ENCODE measurements at regions not wholly inside any gene's neighbourhood (a gene's known extent, or its start where the extent isn't known, plus 50 kb on each side); places are given as distances from the start of the nearest gene placed in this dataset.
"Not testable (repeated sequence)": the region's sequence is repeated elsewhere in the genome, so short reads cannot be mapped to it uniquely, and the experiment has no call there.

GRCh38 chr2:183866666-183867065, 731.7 kb upstream of the ZNF804A start:
- DNase-seq (ENCODE audit: extremely low spot score, insufficient read length, low read depth) (no peak), FAIRE-seq (no peak)

DNA sequence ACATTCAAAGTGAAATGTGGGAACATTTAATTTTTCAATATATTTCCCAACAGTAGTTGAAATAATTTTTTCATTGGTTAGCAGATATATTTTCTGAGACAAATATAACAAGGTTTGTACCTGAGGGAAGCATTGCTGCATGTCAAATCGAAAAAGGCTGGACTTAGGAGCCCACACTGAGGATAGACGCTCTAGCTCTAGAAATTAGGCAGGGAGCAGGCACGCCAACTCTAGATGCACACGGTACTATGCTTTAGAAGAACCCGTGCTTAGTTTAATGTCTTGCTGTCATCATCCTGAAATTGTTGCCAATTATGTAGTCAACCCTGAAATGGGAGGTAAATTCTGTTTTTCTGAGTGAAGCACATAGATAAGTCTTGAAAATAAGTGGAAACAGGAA, 731.1 kb upstream of the ZNF804A start:
- DNase-seq (ENCODE audit: extremely low spot score, insufficient read length, low read depth) (no peak), FAIRE-seq (no peak)

- DNase-seq (ENCODE audit: extremely low spot score, insufficient read length, low read depth) (no peak), FAIRE-seq (peak; percentile 29)
Measured at GRCh38 chr2:183868153-183868552, 730.2 kb upstream of the ZNF804A start.

DNA sequence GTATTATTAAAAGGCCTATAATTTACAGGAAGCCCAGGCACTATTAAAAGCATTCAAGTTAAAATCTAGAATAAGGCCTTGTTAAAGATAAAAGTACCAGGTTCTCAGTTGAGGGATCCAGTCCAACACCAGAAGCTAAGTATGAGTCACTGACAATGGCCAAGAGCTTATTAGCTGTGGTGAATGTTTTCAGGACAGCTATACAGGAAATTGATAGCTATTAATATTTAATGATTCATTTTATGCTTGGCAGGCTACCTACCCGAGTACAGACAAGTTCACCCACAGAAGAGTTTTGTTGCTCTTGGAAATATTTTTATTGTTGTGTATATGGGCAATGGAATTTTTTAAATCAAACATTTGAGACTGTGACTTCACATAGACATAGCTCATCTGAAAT, 729.6 kb upstream of the ZNF804A start:
- no peak for DNase-seq (ENCODE audit: extremely low spot score, insufficient read length, low read depth)
- no peak for FAIRE-seq

DNA sequence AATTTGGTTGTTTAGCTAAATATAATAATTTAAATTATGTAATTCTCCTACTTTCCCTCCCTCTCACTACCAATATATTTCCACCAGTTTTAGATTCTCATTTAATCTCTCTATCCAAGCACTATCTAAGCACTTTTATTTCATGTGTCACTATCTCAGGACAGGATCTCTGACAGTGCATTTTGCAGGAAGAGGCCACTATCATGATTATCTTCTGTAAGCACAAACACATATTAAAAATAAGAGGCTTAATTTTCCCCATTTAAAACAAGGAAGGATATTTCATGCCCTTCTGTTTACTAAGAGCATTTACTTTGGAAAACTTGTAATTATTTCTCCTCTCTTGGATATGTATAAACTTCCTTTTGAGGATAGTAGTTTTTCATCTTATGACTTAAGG, 726.2 kb upstream of the ZNF804A start:
- DNase-seq (ENCODE audit: extremely low spot score, insufficient read length, low read depth): no peak
- no peak for FAIRE-seq

- DNase-seq (ENCODE audit: extremely low spot score, insufficient read length, low read depth) (no peak), FAIRE-seq (no peak)
Measured at GRCh38 chr2:183881978-183882377, 716.4 kb upstream of the ZNF804A start.

GRCh38 chr2:183892315-183892941, 705.9 kb upstream of the ZNF804A start:
- no peak for FAIRE-seq
- DNase-seq (ENCODE audit: extremely low spot score, insufficient read length, low read depth): no peak

GRCh38 chr2:183898641-183899040, 699.7 kb upstream of the ZNF804A start:
- no peak for DNase-seq (ENCODE audit: extremely low spot score, insufficient read length, low read depth)
- no peak for FAIRE-seq

DNA sequence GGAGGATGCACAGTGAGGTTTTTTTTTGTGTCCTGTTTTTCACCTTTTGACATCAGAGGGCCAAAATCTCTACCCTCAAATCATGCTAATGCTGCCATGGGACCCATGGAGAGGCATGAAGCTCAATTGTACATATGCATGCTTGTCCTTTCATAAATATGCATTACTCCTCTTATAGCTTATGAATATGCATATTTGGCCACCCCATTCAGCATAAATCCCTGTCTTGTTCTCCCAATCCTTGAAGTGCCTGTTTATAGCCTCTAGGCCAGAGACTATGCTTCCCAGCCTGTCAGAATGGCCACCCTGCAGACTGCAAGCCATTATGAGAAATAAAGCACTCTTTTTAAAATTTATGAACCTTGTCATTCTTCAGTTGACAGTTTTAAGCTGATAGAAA, 696.4 kb upstream of the ZNF804A start:
- DNase-seq (ENCODE audit: extremely low spot score, insufficient read length, low read depth) (no peak), FAIRE-seq (no peak)

GRCh38 chr2:183903026-183903425, 695.3 kb upstream of the ZNF804A start:
- FAIRE-seq (no peak), DNase-seq (ENCODE audit: extremely low spot score, insufficient read length, low read depth) (no peak)

DNA sequence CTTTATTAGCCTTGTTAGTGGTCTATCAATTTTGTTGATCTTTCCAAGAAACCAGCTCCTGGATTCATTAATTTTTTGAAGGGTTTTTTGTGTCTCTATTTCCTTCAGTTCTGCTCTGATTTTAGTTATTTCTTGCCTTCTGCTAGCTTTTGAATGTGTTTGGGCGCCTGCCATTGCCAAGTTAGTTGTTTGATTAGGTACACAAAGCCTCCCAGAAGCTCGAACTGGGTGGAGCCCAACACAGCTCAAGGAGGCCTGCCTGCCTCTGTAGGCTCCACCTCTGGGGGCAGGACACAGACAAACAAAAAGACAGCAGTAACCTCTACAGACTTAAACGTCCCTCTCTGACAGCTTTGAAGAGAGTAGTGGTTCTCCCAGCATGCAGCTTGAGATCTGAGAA, 682.3 kb upstream of the ZNF804A start:
- not testable (repeated sequence) for DNase-seq (ENCODE audit: extremely low spot score, insufficient read length, low read depth); FAIRE-seq

- FAIRE-seq (no peak), DNase-seq (ENCODE audit: extremely low spot score, insufficient read length, low read depth) (no peak)
Measured at GRCh38 chr2:183919167-183919566, 679.2 kb upstream of the ZNF804A start.

GRCh38 chr2:183919926-183920325, 678.4 kb upstream of the ZNF804A start:
- no peak for DNase-seq (ENCODE audit: extremely low spot score, insufficient read length, low read depth)
- no peak for FAIRE-seq

- no peak for DNase-seq (ENCODE audit: extremely low spot score, insufficient read length, low read depth)
- no peak for FAIRE-seq
Measured at GRCh38 chr2:183925281-183925680, 673.0 kb upstream of the ZNF804A start.

DNA sequence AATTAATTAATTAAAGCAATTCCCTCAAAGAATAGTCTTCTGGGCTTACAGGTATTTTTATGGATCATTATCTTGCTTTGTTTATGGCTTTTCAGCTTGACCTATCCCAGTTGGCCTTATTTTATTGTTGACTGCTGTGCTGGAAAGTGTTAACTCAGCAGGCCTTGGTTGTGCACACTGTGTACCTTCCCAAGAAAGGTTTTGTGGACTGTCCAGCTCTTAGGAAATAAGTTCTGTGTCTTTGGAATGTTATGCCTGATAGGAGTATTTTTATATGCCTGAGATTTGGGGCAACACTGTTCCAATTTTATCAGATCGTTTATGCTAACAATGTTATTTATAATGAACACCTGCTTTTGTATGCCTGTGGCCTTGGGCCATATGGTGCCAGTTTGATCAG, 671.9 kb upstream of the ZNF804A start:
- DNase-seq (ENCODE audit: extremely low spot score, insufficient read length, low read depth) (no peak), FAIRE-seq (no peak)

- no peak for DNase-seq (ENCODE audit: extremely low spot score, insufficient read length, low read depth)
- FAIRE-seq: no peak
Measured at GRCh38 chr2:183927406-183928325, 670.7 kb upstream of the ZNF804A start.

- DNase-seq (ENCODE audit: extremely low spot score, insufficient read length, low read depth) (no peak), FAIRE-seq (no peak)
Measured at GRCh38 chr2:183935005-183935404, 663.3 kb upstream of the ZNF804A start.

- FAIRE-seq: no peak
- DNase-seq (ENCODE audit: extremely low spot score, insufficient read length, low read depth): no peak
Measured at GRCh38 chr2:183937220-183937619, 661.1 kb upstream of the ZNF804A start.

DNA sequence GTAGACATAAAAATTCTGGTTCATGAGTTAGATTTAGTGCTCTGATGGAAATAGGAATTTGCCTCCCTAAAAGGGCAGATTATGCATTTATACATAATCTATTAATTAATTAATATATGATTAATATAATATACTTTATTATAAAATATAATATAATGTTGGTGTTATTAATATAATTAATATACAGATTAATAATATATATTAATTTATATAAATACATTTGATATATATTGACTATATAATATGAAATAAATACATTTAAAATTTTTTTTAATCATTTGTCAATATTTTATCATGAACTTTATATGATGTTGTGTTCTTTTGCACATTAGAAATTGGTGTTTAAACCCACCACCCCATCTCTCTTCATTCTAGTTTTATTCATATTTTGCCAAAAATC, 652.1 kb upstream of the ZNF804A start:
- DNase-seq (ENCODE audit: extremely low spot score, insufficient read length, low read depth) (no peak), FAIRE-seq (no peak)

DNA sequence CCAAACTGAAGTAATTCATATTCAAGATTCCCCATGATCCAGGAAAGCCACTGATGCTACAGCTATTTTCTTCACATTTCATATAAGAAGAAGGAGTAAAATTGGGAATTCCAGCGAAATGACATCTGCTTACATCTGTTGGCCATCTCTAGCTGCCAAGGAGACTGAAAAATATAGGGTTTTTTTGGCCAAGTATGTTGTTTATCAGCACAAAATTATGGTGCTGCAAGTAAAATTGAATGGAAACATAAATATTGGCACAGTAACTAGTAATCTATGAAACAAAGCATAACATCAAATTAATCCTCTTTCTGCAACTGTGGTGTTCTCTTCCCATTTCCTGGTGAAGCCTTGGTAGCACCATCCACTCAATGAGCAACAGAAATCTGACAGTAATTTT, 649.5 kb upstream of the ZNF804A start:
- no peak for DNase-seq (ENCODE audit: extremely low spot score, insufficient read length, low read depth)
- FAIRE-seq: no peak

- DNase-seq (ENCODE audit: extremely low spot score, insufficient read length, low read depth) (no peak), FAIRE-seq (no peak)
Measured at GRCh38 chr2:183950673-183951072, 647.7 kb upstream of the ZNF804A start.

GRCh38 chr2:183951630-183952029, 646.7 kb upstream of the ZNF804A start:
- no peak for DNase-seq (ENCODE audit: extremely low spot score, insufficient read length, low read depth)
- FAIRE-seq: no peak
